HEK293T (cell line): ENCODE measurements at regions not wholly inside any gene's neighbourhood (a gene's known extent, or its start where the extent isn't known, plus 50 kb on each side); places are given as distances from the start of the nearest gene placed in this dataset.

Experiments used
- CTCF ChIA-PET: fragments of 350-600 bp; formaldehyde crosslinking; extraction: SDS; loops from one replicate; lab custom pipeline; 2021; ENCODE audit warnings: antibody characterized with exemption, inconsistent platforms; lab: Yijun Ruan, JAX
- POLR2A ChIA-PET: fragments of 350-600 bp; formaldehyde crosslinking; extraction: SDS; loops from one replicate; lab custom pipeline; 2020; ENCODE audit warnings: antibody characterized with exemption, inconsistent platforms; lab: Yijun Ruan, JAX
- DNase-seq: peaks from one replicate; pipeline ENCODE4 v3.0.0; 2012; ENCODE audit warnings: mixed read lengths; ENCODE audit errors: extremely low spot score
- ARNT ChIP-seq: fragments of 450-650 bp; IDR thresholded peaks from 2 replicates; pipeline ENCODE4 v1.6.1; 2017; ENCODE audit warnings: mild to moderate bottlenecking
- BHLHE40 ChIP-seq: fragments of 450-650 bp; IDR thresholded peaks from 2 replicates; pipeline ENCODE4 v1.6.1; 2016; ENCODE audit warnings: mild to moderate bottlenecking, moderate library complexity, borderline replicate concordance
- CTBP1 ChIP-seq: fragments of 450-650 bp; IDR thresholded peaks from 2 replicates; pipeline ENCODE4 v1.6.1; 2016; ENCODE audit warnings: borderline replicate concordance
- ELF4 ChIP-seq: fragments of 450-650 bp; IDR thresholded peaks from 2 replicates; pipeline ENCODE4 v1.6.1; 2017; ENCODE audit warnings: antibody characterized with exemption
- FOXA1 ChIP-seq: fragments of 450-650 bp; IDR thresholded peaks from 2 replicates; pipeline ENCODE4 v1.6.1; 2016; ENCODE audit warnings: mild to moderate bottlenecking
- FOXK2 ChIP-seq: fragments of 450-650 bp; IDR thresholded peaks from 2 replicates; pipeline ENCODE4 v1.6.1; 2016; ENCODE audit warnings: mild to moderate bottlenecking
- FOXM1 ChIP-seq: fragments of 450-650 bp; IDR thresholded peaks from 2 replicates; pipeline ENCODE4 v1.6.1; 2017; ENCODE audit warnings: mild to moderate bottlenecking, borderline replicate concordance
- HDGF ChIP-seq: fragments of 450-650 bp; IDR thresholded peaks from 2 replicates; pipeline ENCODE4 v1.6.1; 2017; ENCODE audit warnings: antibody characterized with exemption, borderline replicate concordance
- L3MBTL2 ChIP-seq: fragments of 450-650 bp; conservative IDR thresholded peaks from 2 replicates; pipeline ENCODE4 v1.6.1; 2016; ENCODE audit warnings: mild to moderate bottlenecking
- LEF1 ChIP-seq: fragments of 450-650 bp; IDR thresholded peaks from 2 replicates; pipeline ENCODE4 v1.6.1; 2017; ENCODE audit warnings: mild to moderate bottlenecking, borderline replicate concordance
- NFRKB ChIP-seq: fragments of 450-650 bp; IDR thresholded peaks from 2 replicates; pipeline ENCODE4 v1.6.1; 2016; ENCODE audit warnings: mild to moderate bottlenecking, moderate library complexity
- SP1 ChIP-seq: fragments of 450-650 bp; IDR thresholded peaks from 2 replicates; pipeline ENCODE4 v1.6.1; 2017
- SUZ12 ChIP-seq: fragments of 450-650 bp; IDR thresholded peaks from 2 replicates; pipeline ENCODE4 v1.6.1; 2016; ENCODE audit warnings: mild to moderate bottlenecking
- TARDBP ChIP-seq: fragments of 450-650 bp; IDR thresholded peaks from 2 replicates; pipeline ENCODE4 v1.6.1; 2016
- ZNF384 ChIP-seq: fragments of 450-650 bp; IDR thresholded peaks from 2 replicates; pipeline ENCODE4 v1.6.1; 2016
- TF ChIP-seq, protein P1 (sequence below): fragments of 450-650 bp; IDR thresholded peaks from 2 replicates; pipeline ENCODE4 v1.6.1; 2016

DNA sequence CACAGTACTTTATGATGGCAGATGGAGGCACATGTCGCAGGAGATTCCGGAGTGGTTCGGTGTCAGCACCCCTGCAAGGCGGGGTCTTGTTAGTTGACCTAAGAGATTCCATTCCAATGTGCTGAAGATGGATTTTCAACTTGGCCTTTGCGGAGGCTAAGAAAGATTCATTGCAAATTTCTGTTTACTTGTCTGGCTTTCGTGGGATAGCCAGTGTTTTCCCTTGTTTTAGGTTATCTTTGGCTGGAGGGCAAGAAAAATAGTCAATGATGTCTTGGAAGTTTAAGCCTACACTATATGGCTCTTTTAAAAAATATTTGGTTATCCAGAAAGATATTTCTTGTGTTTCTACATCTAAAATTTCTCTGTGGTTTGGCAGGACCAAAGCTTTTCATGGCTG is 123.6 kb upstream of the PTCH1 start:
- no peak for DNase-seq
- ChIA-PET POLR2A (no interaction called here), CTCF (no interaction called here)
- TF ChIP-seq FOXK2 (no peak), ZNF384 (no peak), HDGF (no peak), LEF1 (no peak)

DNA sequence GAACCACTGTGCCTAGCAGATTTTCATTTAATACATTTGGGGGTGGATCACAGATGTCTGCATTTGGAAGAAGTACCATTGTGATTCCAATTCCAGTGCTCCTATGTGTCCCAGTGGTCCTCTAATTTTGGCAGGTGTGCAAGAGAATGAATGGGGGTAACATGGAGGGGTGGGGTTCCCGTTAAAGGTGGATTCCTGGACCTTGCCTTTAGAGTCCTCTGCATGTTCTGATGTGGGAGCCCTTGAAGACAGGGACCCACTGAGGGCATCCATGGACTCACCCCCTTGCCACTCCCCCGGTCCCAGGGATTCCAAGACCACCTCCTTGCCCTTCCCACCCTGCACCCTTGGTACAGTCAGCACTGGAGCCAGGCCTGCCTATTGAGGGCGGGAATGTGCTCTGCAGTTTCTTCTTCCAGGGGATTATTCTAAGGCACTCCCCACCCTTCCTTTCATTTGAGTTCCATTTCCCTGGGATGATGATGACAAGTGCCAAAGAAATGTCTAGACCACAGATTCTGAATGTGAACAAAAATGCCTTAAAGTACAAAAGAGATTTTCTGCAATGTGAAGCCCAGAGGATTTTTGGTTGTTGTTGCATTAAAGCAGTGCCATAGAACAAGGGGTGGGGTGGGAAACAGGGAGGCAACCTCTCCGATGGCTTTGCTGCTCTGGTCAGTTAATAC is 119.4 kb upstream of the PTCH1 start:
- TF ChIP-seq FOXK2 (no peak), SUZ12 (no peak), BHLHE40 (no peak)

DNA sequence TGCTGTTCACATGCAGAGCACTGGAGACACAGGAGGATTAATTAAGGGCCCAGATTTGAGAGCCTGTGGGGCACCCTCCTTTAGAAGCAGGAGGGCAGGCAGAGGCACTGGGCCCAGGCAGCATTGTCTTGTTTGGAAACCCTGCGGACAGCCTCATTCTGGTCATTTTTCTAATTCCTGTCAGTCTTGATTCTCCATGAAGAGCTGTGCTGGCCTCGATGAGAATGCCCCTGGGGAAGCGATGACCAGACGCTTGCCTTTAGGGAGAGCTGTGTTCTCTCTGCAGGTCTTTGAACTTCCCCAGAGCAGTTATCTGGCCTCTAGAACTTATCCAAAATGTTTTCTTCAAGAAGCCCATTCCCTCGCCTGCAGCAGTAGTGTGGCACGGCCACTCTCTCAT is 117.8 kb upstream of the PTCH1 start:
- POLR2A ChIA-PET = no interaction called here
- TF ChIP-seq NFRKB = no peak
- no peak for TF ChIP-seq SP1
- TF ChIP-seq LEF1 = no peak
- TF ChIP-seq FOXK2 = no peak
- no peak for DNase-seq
- CTCF ChIA-PET = no interaction called here

More for the DNA sequence above, 119.4 kb upstream of the PTCH1 start:
- ChIA-PET POLR2A (no interaction called here), CTCF (no interaction called here)
- DNase-seq = no peak

DNA sequence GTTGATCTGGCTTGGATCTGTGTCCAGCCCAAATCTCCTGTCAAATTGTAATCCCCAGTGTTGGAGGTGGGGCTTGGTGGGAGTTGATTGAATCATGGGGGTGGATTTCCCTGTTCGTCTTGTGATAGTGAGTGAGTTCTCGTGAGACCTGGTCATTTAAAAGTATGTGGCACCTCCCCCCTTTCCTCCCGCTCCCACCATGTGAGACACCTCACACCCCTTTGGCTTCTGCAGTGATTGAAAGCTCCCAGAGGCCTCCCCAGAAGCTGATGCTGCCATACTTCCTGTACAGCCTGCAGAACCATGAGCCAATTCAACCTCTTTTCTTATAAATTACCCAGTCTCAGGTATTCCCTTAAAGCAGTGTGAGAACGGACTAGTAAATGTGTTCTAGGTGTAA is 117.3 kb upstream of the PTCH1 start:
- ChIA-PET CTCF (no interaction called here), POLR2A (no interaction called here)
- TF ChIP-seq BHLHE40 (no peak), SP1 (no peak), L3MBTL2 (no peak), FOXA1 (no peak), HDGF (no peak), ARNT (no peak), SUZ12 (no peak), FOXM1 (no peak), CTBP1 (no peak), NFRKB (no peak), TARDBP (no peak), FOXK2 (no peak), ZNF384 (no peak), ELF4 (no peak), LEF1 (no peak)
- TF ChIP-seq, protein P1, sequence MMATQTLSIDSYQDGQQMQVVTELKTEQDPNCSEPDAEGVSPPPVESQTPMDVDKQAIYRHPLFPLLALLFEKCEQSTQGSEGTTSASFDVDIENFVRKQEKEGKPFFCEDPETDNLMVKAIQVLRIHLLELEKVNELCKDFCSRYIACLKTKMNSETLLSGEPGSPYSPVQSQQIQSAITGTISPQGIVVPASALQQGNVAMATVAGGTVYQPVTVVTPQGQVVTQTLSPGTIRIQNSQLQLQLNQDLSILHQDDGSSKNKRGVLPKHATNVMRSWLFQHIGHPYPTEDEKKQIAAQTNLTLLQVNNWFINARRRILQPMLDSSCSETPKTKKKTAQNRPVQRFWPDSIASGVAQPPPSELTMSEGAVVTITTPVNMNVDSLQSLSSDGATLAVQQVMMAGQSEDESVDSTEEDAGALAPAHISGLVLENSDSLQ = no peak
- DNase-seq = no peak

DNA sequence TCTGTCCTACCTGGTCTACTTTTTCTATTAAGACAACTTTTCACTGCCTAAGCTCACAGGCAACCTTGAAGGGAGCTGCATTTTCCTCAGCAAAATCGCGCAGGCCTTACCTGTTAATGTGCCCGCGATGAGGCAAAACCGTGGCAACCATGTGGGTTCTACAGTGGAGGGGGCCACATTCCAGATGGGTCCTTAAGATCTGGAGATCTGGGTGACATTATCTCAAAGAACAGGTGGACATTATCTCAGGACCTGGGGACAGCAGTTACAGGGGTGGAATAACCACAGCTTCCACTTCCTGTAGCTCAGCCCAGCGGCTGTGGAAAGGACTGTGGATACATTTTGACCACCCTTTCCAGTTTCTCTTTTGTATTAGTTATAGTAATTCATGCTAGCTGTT is 112.8 kb upstream of the PTCH1 start:
- no peak for DNase-seq
- CTCF ChIA-PET = no interaction called here

DNA sequence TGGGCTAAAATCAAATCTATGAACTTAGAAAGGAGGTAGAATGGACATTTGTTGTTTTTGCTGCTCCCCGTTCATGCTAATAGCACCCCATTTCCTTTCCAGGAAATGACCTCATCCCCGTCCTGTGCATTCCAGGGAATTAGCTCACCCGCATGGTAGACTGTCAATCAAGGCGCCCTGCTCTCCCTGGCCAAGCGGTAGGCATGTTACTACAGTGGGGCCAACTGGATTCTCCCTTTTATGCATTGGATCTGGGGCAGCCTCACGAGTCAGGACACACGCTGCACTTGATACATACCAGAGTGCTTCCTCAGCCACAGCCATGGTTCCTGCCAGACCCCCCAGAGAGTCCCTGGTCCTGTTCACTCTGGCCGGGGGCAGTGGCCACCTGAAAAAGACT is 111.0 kb upstream of the PTCH1 start:
- POLR2A ChIA-PET = no interaction called here
- DNase-seq = no peak
- CTCF ChIA-PET = no interaction called here
- TF ChIP-seq SUZ12 (no peak), LEF1 (no peak), FOXK2 (no peak), ELF4 (no peak), L3MBTL2 (no peak), SP1 (no peak), TARDBP (no peak), ZNF384 (no peak), HDGF (no peak), FOXA1 (no peak), ARNT (no peak), FOXM1 (no peak), NFRKB (no peak), CTBP1 (no peak), BHLHE40 (no peak)
- TF ChIP-seq, protein P1 = no peak

More for the DNA sequence above, 112.8 kb upstream of the PTCH1 start:
- POLR2A ChIA-PET = no interaction called here
- TF ChIP-seq NFRKB (no peak), CTBP1 (no peak), FOXM1 (no peak)

DNA sequence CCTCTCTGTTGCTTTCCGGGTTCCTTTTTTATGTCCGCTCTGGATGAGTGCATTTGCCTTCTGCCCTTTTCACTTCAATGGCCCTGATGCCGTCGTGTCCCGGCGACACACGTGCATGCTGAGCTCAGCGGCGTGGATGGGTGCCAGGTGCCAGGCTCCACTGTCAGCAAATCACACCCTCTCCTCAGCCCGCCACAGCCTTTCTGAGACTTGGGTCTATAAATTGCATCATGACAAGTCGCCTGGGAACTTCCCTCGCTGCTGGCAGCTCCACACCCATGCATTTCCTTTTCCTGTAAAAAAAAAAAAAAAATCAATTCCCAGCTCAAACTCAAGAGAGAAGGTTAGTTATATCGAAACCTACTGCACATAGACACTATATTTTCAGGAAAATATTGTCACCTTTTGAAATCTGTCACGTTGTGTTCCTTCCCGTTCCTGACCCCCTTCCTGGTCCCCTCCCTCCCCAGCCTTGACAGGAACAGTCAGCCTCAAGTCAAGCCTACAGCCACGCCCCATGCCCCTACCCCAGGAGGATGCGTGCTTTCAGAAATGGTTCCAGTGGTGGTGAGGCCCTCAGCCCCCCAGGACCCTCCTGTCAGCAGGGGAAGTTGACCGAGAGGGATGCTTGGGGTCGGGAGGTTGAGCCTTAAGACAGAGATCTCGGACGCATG is 110.3 kb upstream of the PTCH1 start:
- TF ChIP-seq, protein P1 = no peak
- no peak for TF ChIP-seq NFRKB
- no peak for TF ChIP-seq TARDBP
- TF ChIP-seq SUZ12 = no peak
- TF ChIP-seq HDGF = no peak
- TF ChIP-seq FOXM1 = no peak
- TF ChIP-seq ELF4 = no peak
- TF ChIP-seq SP1 = no peak
- no peak for TF ChIP-seq ZNF384
- TF ChIP-seq ARNT = no peak
- TF ChIP-seq LEF1 = no peak
- TF ChIP-seq L3MBTL2 = no peak
- no peak for TF ChIP-seq FOXA1
- no peak for TF ChIP-seq BHLHE40
- TF ChIP-seq CTBP1 = no peak
- TF ChIP-seq FOXK2 = no peak
- POLR2A ChIA-PET = interaction anchor here (0.6 kb wide), 1 partner anchor 47 kb away, joined by 3 read pairs; no protein-coding TSS in a partner anchor
- no peak for DNase-seq
- CTCF ChIA-PET = interaction anchor here (0.6 kb wide), 1 partner anchor 8 kb away, joined by 3 read pairs; no protein-coding TSS in a partner anchor
